Breast epithelium (tissue), 4 donors: ENCODE measurements at regions not wholly inside any gene's neighbourhood (a gene's known extent, or its start where the extent isn't known, plus 50 kb on each side); places are given as distances from the start of the nearest gene placed in this dataset.
A peak's percentile ranks its signal among the peaks of the same experiment; 100 is the strongest.

ENCODE experiments used
- DNase-seq, 2 donors: peaks; one replicate each; pipeline ENCODE4 v3.0.0-alpha.2; 2019; ENCODE audit warnings: low spot score in 2 of 2
- H3K27ac ChIP-seq, 2 donors: fragments of 200-600 bp; sonication (generic) in 1 of 2; one replicate each; pipeline ENCODE4 v1.5.1; 2016 to 2019; ENCODE audit warnings: mild to moderate bottlenecking in 1 of 2
- H3K27me3 ChIP-seq, 2 donors: fragments of 200-600 bp; sonication (generic) in 1 of 2; one replicate each; pipeline versions ENCODE4 v1.5.1 to v1.6.0; 2017 to 2019; ENCODE audit warnings: control low read depth in 1 of 2, mild to moderate bottlenecking in 1 of 2
- H3K36me3 ChIP-seq: fragments of 200-600 bp; one replicate; pipeline ENCODE4 v1.5.1; 2019
- H3K4me1 ChIP-seq, 2 donors: fragments of 200-600 bp; sonication (generic); one replicate each; pipeline ENCODE4 v1.5.1; 2016 to 2019; ENCODE audit warnings: control low read depth in 1 of 2
- H3K4me3 ChIP-seq, 3 donors: fragments of 200-600 bp; sonication (generic); 1 replicate in 2 of 3; 2 replicates in 1 of 3; pipeline ENCODE4 v1.5.1; 2016 to 2019; ENCODE audit warnings: mild to moderate bottlenecking in 3 of 3, moderate library complexity in 2 of 3
- H3K9me3 ChIP-seq, 2 donors: fragments of 200-600 bp; sonication (generic) in 1 of 2; one replicate each; pipeline ENCODE4 v1.5.1; 2016 to 2019; ENCODE audit warnings: control low read depth in 1 of 2
- CTCF ChIP-seq, 3 donors: fragments of 450-650 bp; IDR thresholded peaks; one replicate each; pipeline ENCODE4 v1.5.1; 2016 to 2017; ENCODE audit warnings: antibody characterized with exemption in 3 of 3, mild to moderate bottlenecking in 3 of 3, moderate library complexity in 3 of 3
- POLR2A ChIP-seq: fragments of 450-650 bp; IDR thresholded peaks from one replicate; pipeline ENCODE4 v1.6.1; 2016; ENCODE audit warnings: antibody characterized with exemption, mild to moderate bottlenecking, moderate library complexity
- POLR2AphosphoS5 ChIP-seq, 3 donors: sonication (generic); formaldehyde crosslinking; IDR thresholded peaks; one replicate each; pipeline ENCODE4 v1.6.1; 2017; ENCODE audit warnings: antibody characterized with exemption in 3 of 3
- intact Hi-C: fragments of 100-400 bp; cut with DNase I; formaldehyde crosslinking; loops from one replicate; pipeline ENCODE4 v1.15.1; 2023; ENCODE audit warnings: low total_unique reads

- H3K4me3 ChIP-seq: no peak overlapping the region
- no peak overlapping the region for H3K27ac ChIP-seq
- H3K27me3 ChIP-seq: peaks cover 0 to 23% of the 10 kb centered on the region in 2 donors
- no peaks in the 10 kb centered on the region for H3K9me3 ChIP-seq
- DNase-seq: no peak
- H3K36me3 ChIP-seq: no peaks in the 10 kb centered on the region
- intact Hi-C loops: no loop called here
- H3K4me1 ChIP-seq: no peaks in the 10 kb centered on the region
- no peak for TF ChIP-seq POLR2AphosphoS5 (IDR thresholded peaks at IDR 0.05)
- no peak for TF ChIP-seq CTCF (IDR thresholded peaks at IDR 0.05)
- TF ChIP-seq POLR2A: no peak
These were observed 292.3 kb upstream of the IRX4 start for GRCh38 chr5:2175041-2175440.

DNA sequence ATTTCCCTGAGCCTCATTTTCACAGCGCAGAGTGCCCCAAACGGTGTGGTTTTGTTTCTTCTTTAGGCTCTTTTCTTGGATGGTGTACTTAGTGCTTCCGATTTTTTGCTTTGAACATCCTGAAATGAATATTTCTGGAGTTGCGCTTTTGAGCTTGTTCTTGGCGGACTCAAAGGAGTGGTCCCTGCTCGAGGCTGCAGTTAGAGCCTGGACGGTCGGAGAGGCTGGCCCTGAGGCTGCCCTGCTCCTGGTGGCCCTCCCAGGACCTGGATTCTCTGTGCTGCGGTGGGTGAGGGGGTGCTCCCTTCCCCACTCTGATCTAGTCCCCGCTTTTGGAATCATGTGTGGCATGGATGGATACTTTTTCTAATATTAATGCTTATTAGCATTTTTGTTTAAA lies 291.8 kb upstream of the IRX4 start:
- H3K27ac ChIP-seq: no peak overlapping the region
- no peak for TF ChIP-seq CTCF (IDR thresholded peaks at IDR 0.05)
- TF ChIP-seq POLR2AphosphoS5 (IDR thresholded peaks at IDR 0.05): no peak
- no peak for TF ChIP-seq POLR2A
- H3K27me3 ChIP-seq: peaks cover 0 to 28% of the 10 kb centered on the region in 2 donors
- intact Hi-C loops: no loop called here
- no peak overlapping the region for H3K4me3 ChIP-seq
- no peak for DNase-seq
- no peaks in the 10 kb centered on the region for H3K9me3 ChIP-seq
- no peaks in the 10 kb centered on the region for H3K36me3 ChIP-seq
- no peaks in the 10 kb centered on the region for H3K4me1 ChIP-seq

GRCh38 chr5:2173151-2173834 lies 290.6 kb upstream of the IRX4 start:
- H3K27me3 ChIP-seq: peaks cover 0 to 28% of the 10 kb centered on the region in 2 donors
- intact Hi-C loops: no loop called here
- no peaks in the 10 kb centered on the region for H3K4me1 ChIP-seq

GRCh38 chr5:2172471-2172870 lies 289.7 kb upstream of the IRX4 start:
- intact Hi-C loops: no loop called here
- Histone ChIP-seq H3K4me1 (no peaks in the 10 kb centered on the region), H3K4me3 (no peak overlapping the region), H3K27me3 (peaks cover 0 to 28% of the 10 kb centered on the region in 2 donors), H3K27ac (no peak overlapping the region), H3K9me3 (no peaks in the 10 kb centered on the region), H3K36me3 (no peaks in the 10 kb centered on the region)
- peak in 1 of 2 donors; percentile 36 for DNase-seq
- no peak for TF ChIP-seq POLR2A
- no peak for TF ChIP-seq CTCF (IDR thresholded peaks at IDR 0.05)
- TF ChIP-seq POLR2AphosphoS5 (IDR thresholded peaks at IDR 0.05): no peak

More at GRCh38 chr5:2173151-2173834, 290.6 kb upstream of the IRX4 start:
- peak in 1 of 2 donors; percentile 12 for DNase-seq
- Histone ChIP-seq H3K4me3 (no peak overlapping the region), H3K36me3 (no peaks in the 10 kb centered on the region), H3K9me3 (no peaks in the 10 kb centered on the region), H3K27ac (no peak overlapping the region)
- TF ChIP-seq POLR2AphosphoS5 (IDR thresholded peaks at IDR 0.05) (no peak), CTCF (IDR thresholded peaks at IDR 0.05) (no peak)

DNA sequence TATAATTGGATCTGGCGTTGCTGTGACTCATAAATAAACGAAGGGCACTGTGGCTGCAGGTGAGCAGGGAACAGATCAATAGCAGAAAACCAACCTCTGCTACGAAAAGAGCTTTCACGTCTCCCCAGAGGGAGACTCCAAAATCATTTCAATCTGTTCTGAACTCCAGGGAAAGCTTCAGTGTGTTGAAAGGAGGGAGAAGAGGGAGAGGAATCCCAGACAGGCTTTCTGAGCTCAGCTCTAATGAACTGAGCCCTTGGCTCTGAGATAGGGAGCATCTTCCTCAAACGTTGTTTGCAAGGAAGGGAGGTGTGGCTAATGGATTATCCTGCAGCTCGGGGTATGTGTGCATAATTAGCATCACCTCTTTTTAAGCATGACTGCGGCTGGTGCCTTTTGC lies 288.0 kb upstream of the IRX4 start:
- H3K4me1 ChIP-seq: no peaks in the 10 kb centered on the region
- H3K36me3 ChIP-seq: no peaks in the 10 kb centered on the region
- intact Hi-C loops: no loop called here
- no peak for DNase-seq
- no peaks in the 10 kb centered on the region for H3K9me3 ChIP-seq
- TF ChIP-seq CTCF (IDR thresholded peaks at IDR 0.05) (no peak), POLR2A (no peak), POLR2AphosphoS5 (IDR thresholded peaks at IDR 0.05) (no peak)
- H3K27ac ChIP-seq: no peak overlapping the region
- H3K27me3 ChIP-seq: peaks cover 0 to 26% of the 10 kb centered on the region in 2 donors
- H3K4me3 ChIP-seq: no peak overlapping the region
